D721Med (cell line): ENCODE measurements at regions not wholly inside any gene's neighbourhood (a gene's known extent, or its start where the extent isn't known, plus 50 kb on each side); places are given as distances from the start of the nearest gene placed in this dataset.

Experiments used
- DNase-seq: peaks from one replicate; pipeline ENCODE4 v3.0.0; 2011; ENCODE audit warnings: low spot score; ENCODE audit not compliant: insufficient read length
- FAIRE-seq: peaks from 2 replicates; lab custom pipeline; 2011; peaks lifted over from hg19 to GRCh38; lab: Jason Lieb, UNC
- TF ChIP-seq, protein P1 (sequence below): IDR thresholded peaks from 2 replicates; pipeline ENCODE4 v1.5.1; 2012; ENCODE audit warnings: mild to moderate bottlenecking, control low read depth; ENCODE audit not compliant: insufficient read depth; ENCODE audit errors: missing control alignments

DNA sequence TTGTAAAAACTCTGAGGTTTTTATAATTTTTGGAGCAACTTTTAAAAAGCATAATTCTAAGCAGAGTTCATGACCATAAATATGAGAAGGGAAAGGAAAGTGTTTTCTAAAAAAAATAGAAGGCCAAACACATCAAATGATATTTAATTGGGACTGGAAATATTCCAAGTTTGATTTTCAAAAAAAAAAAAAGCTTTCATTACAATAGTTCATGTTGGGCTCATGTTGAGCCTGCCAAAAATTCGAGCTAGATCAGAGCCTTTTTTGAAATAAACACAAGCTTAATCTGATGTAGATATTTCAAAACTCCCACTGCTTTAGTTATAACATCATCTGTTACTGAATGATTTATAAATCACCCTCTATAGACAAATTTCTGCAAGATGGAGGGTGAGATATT lies 163.4 kb upstream of the DEFB112 start:
- DNase-seq (no peak), FAIRE-seq (no peak)
- TF ChIP-seq, protein P1, sequence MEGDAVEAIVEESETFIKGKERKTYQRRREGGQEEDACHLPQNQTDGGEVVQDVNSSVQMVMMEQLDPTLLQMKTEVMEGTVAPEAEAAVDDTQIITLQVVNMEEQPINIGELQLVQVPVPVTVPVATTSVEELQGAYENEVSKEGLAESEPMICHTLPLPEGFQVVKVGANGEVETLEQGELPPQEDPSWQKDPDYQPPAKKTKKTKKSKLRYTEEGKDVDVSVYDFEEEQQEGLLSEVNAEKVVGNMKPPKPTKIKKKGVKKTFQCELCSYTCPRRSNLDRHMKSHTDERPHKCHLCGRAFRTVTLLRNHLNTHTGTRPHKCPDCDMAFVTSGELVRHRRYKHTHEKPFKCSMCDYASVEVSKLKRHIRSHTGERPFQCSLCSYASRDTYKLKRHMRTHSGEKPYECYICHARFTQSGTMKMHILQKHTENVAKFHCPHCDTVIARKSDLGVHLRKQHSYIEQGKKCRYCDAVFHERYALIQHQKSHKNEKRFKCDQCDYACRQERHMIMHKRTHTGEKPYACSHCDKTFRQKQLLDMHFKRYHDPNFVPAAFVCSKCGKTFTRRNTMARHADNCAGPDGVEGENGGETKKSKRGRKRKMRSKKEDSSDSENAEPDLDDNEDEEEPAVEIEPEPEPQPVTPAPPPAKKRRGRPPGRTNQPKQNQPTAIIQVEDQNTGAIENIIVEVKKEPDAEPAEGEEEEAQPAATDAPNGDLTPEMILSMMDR = no peak

DNA sequence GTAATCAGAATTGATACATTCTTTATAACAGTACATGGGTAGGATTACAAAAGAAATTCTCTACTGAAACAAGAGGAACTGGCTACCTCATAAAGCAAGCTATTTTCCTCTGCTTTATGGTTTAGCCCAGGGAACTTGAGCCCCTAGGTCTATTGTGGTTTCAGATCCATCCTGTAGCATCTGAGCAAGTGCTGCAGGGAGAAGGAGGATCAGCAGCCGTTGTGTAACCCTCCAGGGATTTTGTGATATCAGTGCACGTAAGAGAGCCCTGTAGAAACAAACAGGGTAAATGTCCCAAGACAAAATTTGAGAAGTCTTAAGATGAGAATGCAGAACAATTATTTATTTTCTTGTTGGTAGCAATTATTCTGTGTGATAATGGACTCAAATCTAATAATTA lies 165.2 kb upstream of the DEFB112 start:
- TF ChIP-seq, protein P1 = no peak
- DNase-seq (no peak), FAIRE-seq (no peak)

DNA sequence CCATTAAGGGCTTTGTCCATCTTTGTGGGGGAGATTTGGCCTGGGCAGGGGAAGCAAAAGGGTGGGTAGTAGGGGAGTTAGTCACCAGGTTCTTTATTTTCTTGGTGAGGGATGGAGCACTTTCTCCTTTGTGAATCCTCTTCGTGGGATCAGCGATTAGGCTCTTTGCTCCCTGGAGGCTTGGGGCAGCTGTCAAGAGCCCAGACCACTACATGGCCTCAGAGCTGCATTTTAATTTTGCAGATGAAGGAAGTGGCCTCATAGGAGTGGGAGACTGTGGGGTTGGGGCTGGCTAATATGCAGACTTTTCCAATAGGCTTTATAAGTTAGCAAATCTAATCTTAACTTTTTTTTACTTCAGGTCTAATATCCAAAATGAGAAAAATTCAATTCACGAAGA lies 168.1 kb upstream of the DEFB112 start:
- no peak for DNase-seq
- TF ChIP-seq, protein P1 = no peak
- no peak for FAIRE-seq

DNA sequence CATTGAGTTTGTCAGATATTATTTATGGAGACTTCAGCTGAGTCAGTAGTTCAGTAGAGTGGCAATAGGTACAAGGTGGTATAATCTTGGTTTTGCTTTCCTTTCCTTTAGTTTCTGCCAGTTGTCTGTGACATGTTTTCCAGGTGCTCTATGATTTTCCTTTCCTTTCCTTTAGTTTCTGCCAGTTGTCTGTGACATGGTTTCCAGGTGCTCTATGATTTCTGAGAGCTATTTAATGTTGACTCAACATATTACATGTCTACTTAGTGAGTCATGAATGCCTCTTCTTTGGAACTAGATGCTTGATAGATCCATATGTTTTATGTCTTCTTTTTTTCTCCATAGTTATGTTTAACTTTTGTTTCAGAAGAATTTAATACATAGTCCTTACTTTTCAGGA lies 186.4 kb upstream of the DEFB112 start:
- TF ChIP-seq, protein P1 = no peak
- DNase-seq = no peak
- FAIRE-seq = no peak

DNA sequence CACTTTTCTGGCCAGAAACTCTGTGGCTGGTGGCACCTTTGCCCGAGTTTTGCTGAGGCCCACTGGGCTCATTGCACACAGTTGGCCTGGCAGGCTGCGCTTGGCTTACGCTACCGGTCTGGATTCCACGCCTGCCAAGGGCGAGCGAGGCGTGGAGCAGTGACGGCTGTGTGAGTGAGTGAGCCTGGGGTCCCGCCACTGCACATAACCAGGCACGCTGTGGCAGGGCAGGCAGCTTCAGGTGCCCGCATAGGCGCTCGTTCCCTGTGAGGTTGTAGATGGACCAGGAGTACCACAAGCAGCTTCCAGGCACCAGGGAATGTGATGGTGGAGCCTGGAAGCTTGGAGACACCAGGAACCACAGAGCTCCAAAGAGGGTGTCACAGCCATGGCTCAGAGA lies 190.1 kb upstream of the DEFB112 start:
- FAIRE-seq (no peak), DNase-seq (no peak)
- TF ChIP-seq, protein P1 = no peak

DNA sequence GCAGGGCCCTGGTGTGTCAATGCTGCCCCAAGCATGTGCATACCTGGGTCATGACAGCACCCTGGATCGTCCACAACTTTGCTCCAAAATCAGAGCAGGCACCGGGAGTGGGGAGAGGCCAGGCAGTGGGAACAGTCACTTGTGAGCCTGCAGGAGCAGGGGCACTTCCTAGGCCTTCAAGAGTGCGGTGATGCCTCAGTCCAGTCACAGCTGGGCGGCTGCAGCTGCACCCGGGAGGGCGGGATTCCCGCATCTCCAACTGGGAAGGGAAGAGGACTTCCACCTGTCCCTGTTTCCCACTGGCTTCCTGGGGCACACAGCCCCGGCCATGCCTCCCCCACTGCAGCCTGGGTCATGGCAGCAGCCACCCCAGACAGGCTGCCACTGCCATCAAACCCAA lies 191.3 kb upstream of the DEFB112 start:
- TF ChIP-seq, protein P1 = no peak
- no peak for DNase-seq
- no peak for FAIRE-seq

DNA sequence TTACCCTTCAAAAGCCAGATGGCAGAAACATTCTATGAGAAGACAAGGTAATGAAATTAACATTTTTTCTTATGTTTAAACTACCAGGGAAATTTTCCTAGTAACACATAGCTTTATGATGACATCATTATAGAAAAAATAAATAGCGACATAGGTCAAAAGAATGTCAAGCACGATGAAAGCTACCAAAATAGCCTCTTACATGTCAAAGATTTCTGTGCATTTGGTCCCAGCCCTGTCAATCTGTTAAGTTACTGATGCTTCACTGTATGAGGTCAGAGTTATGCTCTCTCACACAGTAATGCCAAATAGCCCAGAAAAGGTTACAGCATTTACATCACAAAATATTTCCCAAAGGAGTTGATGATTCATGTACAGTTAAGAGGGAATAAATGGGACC lies 199.8 kb upstream of the DEFB112 start:
- FAIRE-seq (no peak), DNase-seq (no peak)
- TF ChIP-seq, protein P1 = no peak
